ENCODE measurements at regions not wholly inside any gene's neighbourhood (a gene's known extent, or its start where the extent isn't known, plus 50 kb on each side); places are given as distances from the start of the nearest gene placed in this dataset.
"Not testable (repeated sequence)": the region's sequence is repeated elsewhere in the genome, so short reads cannot be mapped to it uniquely, and the experiment has no call there.

GRCh38 chr9:74173284-74173683 is 323.9 kb upstream of the RORB start:
- ATAC-seq (no peak), DNase-seq (ENCODE audit: low spot score) (no peak)
- no peak overlapping the region for H3K27ac ChIP-seq (ENCODE audit: low read depth)
- H3K4me3 ChIP-seq: no peak overlapping the region
- TF ChIP-seq ZNF462 (CRISPR knock-in tag; IDR thresholded peaks at IDR 0.05) (no peak), STAT1 (IDR thresholded peaks at IDR 0.05; ENCODE audit: unreplicated experiment) (no peak), EZH2phosphoT487 (IDR thresholded peaks at IDR 0.05; ENCODE audit: unreplicated experiment) (no peak), CREB1 (CRISPR knock-in tag; IDR thresholded peaks at IDR 0.05; ENCODE audit: low read depth) (no peak)
- TF ChIP-seq, protein P1, sequence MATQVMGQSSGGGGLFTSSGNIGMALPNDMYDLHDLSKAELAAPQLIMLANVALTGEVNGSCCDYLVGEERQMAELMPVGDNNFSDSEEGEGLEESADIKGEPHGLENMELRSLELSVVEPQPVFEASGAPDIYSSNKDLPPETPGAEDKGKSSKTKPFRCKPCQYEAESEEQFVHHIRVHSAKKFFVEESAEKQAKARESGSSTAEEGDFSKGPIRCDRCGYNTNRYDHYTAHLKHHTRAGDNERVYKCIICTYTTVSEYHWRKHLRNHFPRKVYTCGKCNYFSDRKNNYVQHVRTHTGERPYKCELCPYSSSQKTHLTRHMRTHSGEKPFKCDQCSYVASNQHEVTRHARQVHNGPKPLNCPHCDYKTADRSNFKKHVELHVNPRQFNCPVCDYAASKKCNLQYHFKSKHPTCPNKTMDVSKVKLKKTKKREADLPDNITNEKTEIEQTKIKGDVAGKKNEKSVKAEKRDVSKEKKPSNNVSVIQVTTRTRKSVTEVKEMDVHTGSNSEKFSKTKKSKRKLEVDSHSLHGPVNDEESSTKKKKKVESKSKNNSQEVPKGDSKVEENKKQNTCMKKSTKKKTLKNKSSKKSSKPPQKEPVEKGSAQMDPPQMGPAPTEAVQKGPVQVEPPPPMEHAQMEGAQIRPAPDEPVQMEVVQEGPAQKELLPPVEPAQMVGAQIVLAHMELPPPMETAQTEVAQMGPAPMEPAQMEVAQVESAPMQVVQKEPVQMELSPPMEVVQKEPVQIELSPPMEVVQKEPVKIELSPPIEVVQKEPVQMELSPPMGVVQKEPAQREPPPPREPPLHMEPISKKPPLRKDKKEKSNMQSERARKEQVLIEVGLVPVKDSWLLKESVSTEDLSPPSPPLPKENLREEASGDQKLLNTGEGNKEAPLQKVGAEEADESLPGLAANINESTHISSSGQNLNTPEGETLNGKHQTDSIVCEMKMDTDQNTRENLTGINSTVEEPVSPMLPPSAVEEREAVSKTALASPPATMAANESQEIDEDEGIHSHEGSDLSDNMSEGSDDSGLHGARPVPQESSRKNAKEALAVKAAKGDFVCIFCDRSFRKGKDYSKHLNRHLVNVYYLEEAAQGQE (IDR thresholded peaks at IDR 0.05; ENCODE audit: unreplicated experiment): no peak
- Mint-ChIP-seq H3K4me1 (no peaks in the 10 kb centered on the region), H3K27ac (no peak overlapping the region), H3K9me3 (no peaks in the 10 kb centered on the region), H3K27me3 (ENCODE audit: insufficient read depth, low read depth, poor library complexity) (peaks cover 3% of the 10 kb centered on the region), H3K4me3 (no peak overlapping the region), H3K36me3 (ENCODE audit: low read depth) (no peaks in the 10 kb centered on the region)
- H3K27me3 ChIP-seq (ENCODE audit: insufficient read depth): no peaks in the 10 kb centered on the region
- no peaks in the 10 kb centered on the region for H3K9me2 ChIP-seq (ENCODE audit: insufficient read depth)
- no peak overlapping the region for H2AFZ ChIP-seq
- no peak overlapping the region for H3K4me2 ChIP-seq
- H4K20me1 ChIP-seq (replicated peaks; ENCODE audit: insufficient read depth): no peaks in the 10 kb centered on the region
- no peaks in the 10 kb centered on the region for H3K36me3 ChIP-seq (ENCODE audit: insufficient read depth)
- no peaks in the 10 kb centered on the region for H3K79me2 ChIP-seq (replicated peaks; ENCODE audit: insufficient read depth)
- H3K4me1 ChIP-seq (ENCODE audit: insufficient read depth): no peaks in the 10 kb centered on the region
- no peaks in the 10 kb centered on the region for H3F3A ChIP-seq (replicated peaks; ENCODE audit: low read depth)

DNA sequence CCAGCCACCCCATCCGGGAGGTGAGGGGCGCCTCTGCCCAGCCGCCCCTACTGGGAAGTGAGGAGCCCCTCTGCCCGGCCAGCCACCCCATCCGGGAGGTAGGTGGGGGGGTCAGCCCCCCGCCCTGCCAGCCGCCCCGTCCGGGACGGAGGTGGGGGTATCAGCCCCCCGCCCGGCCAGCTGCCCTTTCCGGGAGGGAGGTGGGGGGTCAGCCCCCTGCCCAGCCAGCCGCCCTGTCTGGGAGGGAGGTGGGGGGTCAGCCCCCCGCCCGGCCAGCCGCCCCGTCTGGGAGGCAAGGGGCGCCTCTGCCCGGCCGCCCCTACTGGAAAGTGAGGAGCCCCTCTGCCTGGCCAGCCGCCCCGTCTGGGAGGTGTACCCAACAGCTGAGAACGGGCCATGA is 299.4 kb upstream of the RORB start:
- peaks cover 17% of the 10 kb centered on the region for H3K4me1 ChIP-seq (ENCODE audit: insufficient read depth)
- H3K9me3 Mint-ChIP-seq: peaks cover 31% of the 10 kb centered on the region
- H3K27me3 Mint-ChIP-seq (ENCODE audit: insufficient read depth, low read depth, poor library complexity): not testable (repeated sequence)

More for the DNA sequence above, 299.4 kb upstream of the RORB start:
- H4K20me1 ChIP-seq (replicated peaks; ENCODE audit: insufficient read depth); H3K4me2 ChIP-seq; H3F3A ChIP-seq (replicated peaks; ENCODE audit: low read depth); H3K4me3 ChIP-seq; H2AFZ ChIP-seq; H3K79me2 ChIP-seq (replicated peaks; ENCODE audit: insufficient read depth); H3K27ac Mint-ChIP-seq; H3K36me3 ChIP-seq (ENCODE audit: insufficient read depth); H3K27me3 ChIP-seq (ENCODE audit: insufficient read depth); H3K9me2 ChIP-seq (ENCODE audit: insufficient read depth); DNase-seq (ENCODE audit: low spot score); H3K27ac ChIP-seq (ENCODE audit: low read depth); ATAC-seq; H3K4me3 Mint-ChIP-seq: not testable (repeated sequence)
- Mint-ChIP-seq H3K36me3 (ENCODE audit: low read depth) (peaks cover 23% of the 10 kb centered on the region), H3K4me1 (peaks cover 15% of the 10 kb centered on the region)
